HG03469 (cell line): ENCODE measurements at regions not wholly inside any gene's neighbourhood (a gene's known extent, or its start where the extent isn't known, plus 50 kb on each side); places are given as distances from the start of the nearest gene placed in this dataset.
"Not testable (repeated sequence)": the region's sequence is repeated elsewhere in the genome, so short reads cannot be mapped to it uniquely, and the experiment has no call there.

Experiments
- ATAC-seq: cut with Tn5 transposase; IDR thresholded peaks from one replicate; pipeline ENCODE4 v1.9.1; 2021; ENCODE audit warnings: mild to moderate bottlenecking, moderate library complexity, moderate number of reproducible peaks; ENCODE audit not compliant: unreplicated experiment

DNA sequence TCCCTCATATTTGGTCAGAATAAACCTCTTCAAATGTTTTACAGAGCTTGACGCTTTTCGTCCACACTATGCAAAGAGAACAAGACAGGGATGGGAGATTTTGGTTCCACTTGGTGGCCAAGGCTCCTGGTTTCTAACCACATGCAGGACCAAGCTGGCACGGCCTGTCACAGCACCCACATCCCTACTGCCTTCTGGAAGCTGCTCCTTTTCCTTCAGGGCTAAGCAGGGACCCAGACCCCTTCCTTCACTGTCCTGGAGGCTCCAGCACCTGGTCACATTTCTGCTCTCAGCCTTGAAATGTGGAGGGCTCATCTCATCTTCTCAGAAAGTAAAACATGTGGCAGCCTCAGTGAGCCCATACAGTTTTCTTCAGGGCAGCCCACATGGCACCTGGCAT, 50.4 kb upstream of the ARHGEF7 start:
- no peak for ATAC-seq

DNA sequence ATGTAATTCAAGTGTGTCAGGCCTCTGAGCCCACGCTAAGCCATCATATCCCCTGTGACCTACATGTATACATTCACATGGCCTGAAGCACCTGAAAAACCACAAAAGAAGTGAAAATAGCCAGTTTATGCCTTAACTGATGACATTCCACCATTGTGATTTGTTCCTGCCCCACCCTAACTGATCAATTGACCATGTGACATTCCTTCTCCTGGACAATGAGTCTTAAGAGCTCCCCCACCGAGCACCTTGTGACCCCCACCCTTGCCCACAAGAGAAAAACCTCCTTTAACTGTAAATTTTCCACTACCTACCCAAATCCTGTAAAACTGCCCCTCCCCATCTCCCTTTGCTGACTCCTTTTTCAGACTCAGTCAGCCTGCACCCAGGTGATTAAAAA, 52.1 kb upstream of the ARHGEF7 start:
- no peak for ATAC-seq

DNA sequence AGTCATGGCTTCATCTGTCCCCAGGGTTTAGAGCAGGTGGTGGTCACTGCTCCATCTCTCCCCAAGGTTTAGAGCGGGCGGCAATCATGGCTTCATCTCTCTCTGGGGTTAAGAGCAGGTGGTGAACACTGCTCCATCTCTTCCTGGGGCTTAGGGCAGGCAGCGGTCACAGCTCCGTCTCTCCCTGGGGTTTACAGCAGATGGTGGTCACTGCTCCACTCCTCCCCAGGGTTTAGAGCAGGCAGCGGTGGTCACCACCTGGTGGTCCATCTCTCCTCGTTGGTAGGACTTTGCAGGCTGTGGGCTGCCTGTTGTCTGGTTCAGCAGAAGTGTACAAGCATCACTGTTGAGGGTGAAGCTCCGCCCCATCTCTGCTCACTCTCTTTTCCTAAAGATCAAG, 52.8 kb upstream of the ARHGEF7 start:
- ATAC-seq, result no peak

DNA sequence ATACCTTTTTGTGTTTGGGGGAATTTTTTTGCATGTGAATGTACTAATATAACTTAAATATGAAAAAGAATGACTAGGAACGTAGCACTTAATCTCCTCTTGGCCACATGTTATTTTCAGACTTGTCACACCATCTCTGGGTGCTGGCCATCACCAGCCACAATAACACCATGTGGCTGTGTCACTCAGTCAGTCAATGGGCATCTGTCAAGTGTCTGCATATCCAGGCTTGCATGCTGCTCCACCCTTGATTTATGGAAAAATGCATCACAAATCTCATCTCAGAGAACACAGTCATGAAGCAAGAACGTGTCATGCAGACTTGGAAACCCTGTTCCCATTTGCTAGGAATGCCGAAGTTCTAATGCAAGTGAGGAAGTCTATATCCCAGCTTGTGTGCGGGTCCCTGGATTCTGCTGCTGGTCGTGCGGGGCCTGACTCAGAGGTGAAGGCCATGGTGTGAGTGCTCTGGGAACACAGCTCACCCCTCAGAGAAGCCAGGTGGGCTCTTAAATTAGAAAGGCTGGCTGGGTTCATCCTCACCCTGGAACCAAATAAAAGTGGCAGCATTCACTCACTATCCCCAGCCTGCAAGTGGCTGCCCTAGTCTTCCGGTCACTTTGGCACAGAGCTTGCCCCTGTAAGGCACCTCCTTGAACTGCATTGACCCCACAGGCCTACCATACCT, 53.6 kb upstream of the ARHGEF7 start:
- ATAC-seq, result no peak

DNA sequence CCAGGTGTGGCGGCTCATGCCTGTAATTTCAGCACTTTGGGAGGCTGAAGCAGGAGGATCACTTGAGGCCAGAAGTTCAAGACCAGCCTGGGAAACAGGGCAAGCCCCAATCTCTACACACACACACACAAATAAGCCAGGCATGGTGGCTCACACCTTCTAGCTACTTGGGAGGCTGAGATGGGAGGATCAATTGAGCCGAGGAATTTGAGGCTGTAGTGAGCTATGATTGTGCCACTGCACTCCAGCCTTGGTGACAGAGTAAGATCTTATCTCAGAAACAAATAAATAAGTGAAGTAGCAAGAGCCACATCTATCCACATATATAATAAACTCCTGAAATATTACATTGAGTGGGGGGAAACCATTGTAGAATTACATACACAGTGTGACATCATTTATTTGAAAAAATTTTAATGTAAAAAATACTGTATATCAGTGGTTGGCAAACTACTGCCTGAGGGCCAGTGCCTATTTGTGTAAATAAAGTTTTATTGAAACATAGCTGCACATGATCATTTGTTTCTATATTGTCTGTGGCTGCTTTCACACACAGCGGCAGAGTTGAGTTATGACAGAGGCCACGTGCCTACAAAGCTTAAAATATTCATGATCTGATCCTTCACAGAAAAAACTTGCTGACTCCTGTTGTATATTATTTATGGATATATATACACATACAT, 54.7 kb upstream of the ARHGEF7 start:
- ATAC-seq, result no peak

DNA sequence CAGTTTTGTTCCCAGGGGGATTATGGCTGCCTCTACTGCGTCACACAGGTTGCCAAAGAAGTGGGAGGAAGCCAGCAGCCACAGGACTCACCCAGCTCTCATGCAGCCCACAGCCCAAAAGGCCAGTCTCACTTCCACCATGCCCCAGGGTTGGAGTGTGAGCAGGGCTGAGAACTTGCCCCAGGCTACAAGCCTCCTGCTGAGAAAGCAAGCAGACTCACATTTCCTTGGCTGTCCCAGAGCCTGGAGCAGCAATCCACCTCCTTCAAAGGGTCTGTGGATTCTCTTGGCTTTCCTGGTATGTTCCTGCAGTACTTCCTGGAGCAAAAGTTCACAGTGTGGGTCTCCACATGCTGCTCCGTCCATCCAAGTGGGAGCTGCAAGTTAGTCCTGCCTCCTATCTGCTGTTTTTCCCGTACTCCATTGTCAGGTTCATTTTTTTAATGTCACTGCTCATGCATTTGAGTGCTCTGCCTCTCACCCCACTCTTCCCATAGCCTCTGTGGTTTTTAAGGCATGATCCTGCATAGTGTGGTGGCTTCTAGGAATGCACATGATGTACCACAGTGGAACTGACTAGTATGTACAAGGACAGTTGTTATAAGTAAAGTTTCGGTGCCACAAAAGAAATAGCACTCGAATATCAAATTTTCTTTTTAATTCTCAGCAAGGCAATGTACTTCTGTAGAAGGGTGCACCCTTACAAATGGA, 56.2 kb upstream of the ARHGEF7 start:
- no peak for ATAC-seq

DNA sequence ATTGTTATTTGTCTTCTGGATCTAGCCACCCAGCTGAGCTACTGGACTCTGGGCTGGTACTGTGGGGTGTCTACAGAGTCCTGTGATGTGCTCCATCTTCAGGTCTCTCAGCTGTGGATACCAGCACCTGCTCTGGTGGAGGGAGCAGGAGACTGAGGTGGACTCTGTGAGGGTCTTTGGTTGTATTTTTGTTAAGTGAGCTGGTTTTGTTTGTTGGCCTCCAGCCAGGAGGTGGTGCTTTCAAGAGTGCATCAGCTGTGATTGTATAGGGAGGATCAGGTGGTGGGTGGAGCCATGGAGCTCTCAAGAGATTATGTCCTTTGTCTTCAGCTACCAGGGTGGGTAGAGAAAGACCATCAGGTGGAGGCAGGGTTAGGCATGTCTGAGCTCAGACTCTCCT, 56.8 kb upstream of the ARHGEF7 start:
- ATAC-seq, result not testable (repeated sequence)

DNA sequence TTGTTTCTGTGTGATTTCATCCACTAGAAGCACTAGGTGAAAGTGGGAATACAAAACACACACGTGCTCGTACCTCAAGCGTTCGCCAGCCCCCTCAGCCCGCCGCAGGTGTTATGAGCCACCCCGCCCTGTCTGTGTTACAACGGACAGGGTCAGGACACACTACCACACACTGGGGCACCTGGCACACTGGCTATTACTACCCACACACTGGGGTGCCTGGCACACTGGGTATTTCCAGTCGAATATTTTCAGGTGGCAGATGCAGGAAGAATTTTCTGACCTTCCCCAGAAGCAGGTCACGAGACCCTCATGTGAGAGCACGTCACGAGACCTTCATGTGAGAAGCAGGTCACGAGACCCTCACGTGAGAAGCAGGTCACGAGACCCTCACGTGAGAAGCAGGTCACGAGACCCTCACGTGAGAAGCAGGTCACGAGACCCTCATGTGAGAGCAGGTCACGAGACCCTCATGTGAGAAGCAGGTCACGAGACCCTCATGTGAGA, 63.3 kb upstream of the ARHGEF7 start:
- not testable (repeated sequence) for ATAC-seq

DNA sequence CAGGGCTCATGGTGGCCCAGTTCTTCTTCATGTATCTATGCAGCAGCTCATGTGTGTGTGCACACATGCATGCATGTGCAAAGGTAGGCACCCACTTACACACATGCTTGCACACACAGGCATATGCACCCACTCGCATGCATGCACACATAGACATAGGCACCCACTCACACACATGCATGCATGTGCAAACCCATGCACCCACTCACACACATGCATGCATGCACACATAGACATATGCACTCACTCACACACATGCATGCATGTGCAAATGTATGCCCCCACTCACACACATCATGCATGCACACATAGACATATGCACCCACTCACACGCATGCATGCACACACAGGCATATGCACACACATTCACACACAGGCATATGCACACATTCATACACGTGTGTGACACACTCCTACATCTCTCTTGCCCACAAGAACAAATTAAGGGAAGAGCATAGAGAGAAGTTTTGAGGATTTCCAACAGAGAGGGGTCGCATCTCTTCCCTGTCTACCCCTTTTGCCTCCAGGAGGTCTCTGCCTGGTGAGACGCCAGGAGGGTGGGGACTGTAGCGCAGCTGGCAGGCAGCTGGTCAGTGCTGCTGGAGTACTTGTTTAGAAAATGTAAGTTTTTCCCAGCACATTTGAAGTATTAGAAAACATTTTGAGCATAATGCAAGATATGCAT, 63.9 kb upstream of the ARHGEF7 start:
- no peak for ATAC-seq

DNA sequence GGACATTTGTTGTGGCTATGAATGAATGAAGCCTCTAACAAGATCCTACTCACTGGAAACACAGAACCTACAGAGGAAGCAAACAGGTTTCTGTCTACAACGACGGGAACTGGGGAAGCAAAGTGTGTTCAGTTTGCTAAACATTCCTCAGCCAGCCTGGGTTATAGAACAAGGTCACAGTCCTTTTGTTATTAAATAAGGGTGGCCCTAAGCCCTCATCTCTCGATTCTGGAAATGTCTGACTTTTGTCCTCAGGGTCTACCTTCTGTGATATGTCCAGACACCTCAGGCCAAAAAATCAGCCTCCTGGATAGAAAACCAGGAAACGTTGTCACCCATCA, 64.6 kb upstream of the ARHGEF7 start:
- no peak for ATAC-seq

DNA sequence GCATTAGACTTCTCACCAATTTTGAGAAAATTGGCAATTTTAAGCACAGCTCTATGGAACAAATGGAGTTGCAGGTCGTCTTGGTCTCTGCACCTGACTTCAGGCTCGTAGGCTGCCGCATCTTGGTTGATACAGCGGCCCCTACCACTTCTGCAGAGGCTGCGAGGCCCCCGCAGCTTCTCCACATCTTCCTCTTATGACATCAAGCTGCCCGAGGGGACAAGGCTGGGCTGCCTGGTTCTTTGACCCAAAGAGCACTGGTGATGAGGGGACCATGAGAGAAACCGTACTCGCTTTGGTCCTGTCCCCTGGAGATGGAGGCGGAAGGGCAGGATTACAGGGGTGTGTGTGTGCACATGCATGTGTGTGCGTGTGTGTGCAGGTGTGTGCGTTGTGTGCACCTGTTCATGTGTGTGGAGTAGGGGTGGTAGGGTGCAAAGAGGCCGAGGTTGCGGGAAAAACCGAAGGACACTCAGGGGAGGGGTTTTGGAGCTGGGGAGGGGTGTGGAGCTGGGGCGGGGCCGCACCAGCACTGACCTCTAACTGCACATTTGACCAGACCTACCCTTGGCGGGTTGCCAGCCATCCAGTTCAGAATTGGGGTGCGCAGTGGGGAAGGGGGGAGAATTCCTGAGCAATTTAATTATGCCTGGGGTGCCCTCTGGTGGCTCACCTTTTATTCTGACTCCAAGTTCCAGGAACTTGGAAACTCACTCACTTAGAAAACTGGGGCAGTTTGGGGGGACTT, 65.1 kb upstream of the ARHGEF7 start:
- no peak for ATAC-seq

DNA sequence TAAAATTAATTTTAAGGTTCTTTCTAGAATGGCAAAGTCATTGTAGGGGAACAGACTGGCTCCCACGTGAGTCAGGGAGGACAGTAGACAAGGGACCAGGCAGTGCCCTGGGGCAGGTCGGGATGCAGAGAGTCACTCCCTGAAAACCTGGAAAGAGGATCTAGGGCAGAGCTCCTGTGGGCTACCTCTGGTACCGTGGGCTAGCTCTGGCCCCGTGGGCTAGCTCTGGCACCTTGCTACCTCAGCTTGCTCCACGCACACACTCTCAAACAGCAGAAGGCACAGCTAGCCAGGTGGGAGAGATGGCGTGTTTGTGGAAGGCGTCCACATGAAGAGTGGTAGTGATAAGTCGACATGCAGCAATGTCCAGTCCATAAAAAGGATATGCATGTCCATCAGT, 66.7 kb upstream of the ARHGEF7 start:
- ATAC-seq, result no peak

DNA sequence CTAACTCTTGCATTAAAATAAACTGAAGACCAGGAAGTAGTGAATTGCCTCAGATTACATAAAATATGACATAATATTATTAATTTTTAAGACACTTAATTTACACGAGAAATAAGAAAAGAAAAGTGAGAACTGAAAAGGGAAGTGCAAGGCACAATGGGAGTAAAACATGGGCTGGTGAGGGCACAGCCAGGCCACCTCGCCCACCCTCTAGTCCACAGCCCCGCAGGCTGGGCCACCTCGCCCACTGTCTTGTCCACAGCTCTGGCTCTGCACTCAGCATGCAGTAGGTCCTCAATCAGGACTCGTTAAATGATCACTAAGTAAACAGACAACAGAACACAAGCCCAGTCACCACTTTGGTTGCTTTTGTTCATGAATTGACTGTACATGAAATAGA, 67.8 kb upstream of the ARHGEF7 start:
- ATAC-seq, result no peak

DNA sequence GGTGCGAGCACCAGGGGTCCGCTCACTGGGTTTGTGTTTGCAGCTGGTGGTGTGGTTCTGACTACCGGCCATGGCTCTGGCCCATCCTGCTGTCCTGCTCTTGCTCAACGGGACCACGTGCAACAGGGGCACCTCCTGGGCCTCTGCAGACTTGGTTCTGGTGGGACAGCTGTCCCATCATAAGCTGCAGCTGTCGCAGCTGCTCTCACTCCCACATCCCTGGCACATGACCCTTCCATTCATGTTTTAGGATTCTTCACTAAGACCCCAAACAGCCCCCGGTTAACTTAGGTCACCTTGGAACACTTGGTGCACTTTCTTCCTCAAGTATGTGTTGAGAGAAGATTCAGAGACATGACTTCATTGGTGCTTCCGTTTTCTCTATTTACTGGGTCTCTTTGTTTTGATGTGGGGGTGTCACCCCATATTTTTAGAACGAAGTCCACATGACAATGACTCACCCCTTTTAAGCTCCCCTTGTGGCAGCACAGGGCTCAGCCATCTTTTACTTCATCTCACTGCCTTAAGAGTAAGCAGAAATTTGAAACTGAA, 68.4 kb upstream of the ARHGEF7 start:
- peak; percentile 77 for ATAC-seq

DNA sequence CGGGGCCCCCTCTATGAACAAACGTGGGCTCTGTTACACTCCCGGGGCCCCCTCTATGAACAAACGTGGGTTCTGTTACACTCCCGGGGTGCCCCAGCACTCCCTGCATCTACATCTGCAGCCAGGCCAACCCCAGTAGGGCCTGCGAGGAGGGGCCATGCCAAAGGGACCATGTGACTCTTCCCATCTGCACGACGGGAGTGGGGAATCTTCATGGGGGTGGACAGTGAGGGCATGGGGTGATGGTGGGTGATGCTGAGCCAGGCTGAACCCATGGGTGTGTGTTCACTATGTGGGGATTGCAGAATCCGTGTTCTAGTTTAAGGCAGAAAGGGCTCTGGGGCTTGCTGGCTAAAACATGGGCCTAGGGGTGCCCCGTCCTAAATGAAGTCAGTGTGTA, 69.9 kb upstream of the ARHGEF7 start:
- no peak for ATAC-seq

DNA sequence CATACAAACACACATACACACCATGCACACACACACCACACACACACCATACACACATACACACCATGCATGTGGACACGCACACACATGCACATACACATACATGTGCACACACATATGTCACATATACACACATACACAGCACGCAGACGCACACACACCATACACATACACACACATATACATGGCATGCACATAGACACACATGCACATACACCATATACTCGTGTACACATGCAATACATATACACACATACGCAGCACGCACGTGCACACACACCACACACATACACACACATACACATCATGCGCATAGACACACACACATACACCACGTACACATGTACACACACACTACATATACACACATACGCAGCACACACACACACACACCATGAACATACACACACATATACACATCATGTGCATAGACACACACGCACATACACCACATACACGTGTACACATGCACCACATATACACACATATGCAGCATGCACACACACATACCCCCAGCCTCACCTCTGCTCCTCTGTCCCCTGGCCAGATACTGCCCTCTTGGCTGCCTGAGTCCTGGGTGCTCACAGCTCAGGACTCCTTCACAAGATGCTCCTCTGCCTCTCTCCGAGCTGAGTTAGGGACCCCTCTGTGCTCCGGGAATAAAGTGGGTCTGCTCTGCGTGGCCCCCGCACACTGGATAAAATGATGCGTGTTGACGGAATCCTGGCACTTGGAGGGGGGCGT, 70.9 kb upstream of the ARHGEF7 start:
- ATAC-seq, result no peak

DNA sequence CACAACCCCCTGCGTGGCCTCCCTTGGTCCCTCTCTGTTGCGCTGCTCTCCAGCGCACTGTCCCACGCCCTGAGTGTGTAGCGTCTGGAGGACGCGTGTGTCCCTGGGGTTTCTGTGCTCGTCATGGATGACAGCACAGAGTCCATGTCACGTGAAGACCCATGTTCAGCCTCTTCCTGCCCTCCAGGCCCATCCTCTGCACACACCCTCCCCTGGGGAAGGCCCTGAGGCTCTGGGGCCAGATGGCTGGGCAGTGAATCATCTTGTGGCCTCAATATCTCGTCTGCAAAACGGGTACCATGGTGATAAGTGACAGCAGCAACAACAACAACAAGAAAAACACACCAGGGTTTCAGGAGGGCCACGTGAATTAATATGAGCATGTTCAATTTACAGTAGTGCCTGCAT, 71.5 kb upstream of the ARHGEF7 start:
- ATAC-seq, result no peak

DNA sequence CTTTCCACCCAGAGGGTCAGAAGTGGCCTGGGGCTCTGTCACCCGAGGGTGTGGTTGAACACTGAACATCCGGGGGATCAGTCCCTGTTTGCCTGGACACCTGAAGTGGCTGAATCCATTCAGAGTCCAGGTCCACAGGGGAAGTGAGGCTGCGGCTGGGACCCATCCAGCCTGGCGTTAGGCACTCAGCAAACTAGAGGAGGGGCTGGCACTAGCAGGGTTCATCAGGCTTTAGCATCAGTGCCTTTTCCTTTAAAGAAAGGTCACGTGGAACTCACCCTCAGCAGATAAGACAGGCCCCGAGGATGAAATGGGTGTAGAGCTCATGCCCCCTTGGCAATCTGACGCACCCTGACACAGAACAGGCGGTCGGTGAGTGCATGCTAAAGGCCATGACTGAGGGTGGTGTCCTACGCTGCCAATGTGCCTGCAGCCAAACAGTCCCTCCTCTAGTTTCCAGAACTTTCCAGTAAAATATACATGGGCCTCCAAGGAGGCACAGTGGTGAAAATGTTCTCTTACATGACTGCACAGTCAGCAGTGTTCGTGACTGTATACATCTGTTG, 72.4 kb upstream of the ARHGEF7 start:
- ATAC-seq, result no peak

DNA sequence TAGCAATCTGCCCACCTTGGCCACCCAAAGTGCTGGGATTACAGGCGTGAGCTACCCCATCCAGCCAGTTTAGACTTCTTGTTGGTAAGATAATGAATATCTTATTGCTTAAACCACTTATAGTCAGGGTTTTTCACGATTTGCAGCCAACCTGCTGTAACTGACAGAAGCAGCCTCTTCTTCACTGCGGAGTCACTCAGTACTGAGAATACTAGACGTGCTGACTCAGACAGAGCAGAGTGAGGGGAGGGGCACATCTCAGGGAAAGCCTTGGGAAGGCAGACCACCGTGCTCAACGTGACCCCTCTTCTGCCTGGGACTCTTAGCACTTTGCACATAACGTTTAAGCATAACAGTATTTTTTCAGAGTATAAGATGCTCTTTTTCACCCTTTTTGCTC, 74.3 kb upstream of the ARHGEF7 start:
- ATAC-seq, result no peak
